Psoas muscle (tissue), 7 donors: ENCODE measurements at regions not wholly inside any gene's neighbourhood (a gene's known extent, or its start where the extent isn't known, plus 50 kb on each side); places are given as distances from the start of the nearest gene placed in this dataset.

ENCODE experiments used
- ATAC-seq, 4 donors: fragments of 200-7000 bp; cut with Tn5 transposase; one replicate each; pipeline ENCODE4 v1.9.1; 2020; ENCODE audit warnings: moderate library complexity in 3 of 4, mild to moderate bottlenecking in 2 of 4
- DNase-seq, 2 donors: peaks; one replicate each; pipeline ENCODE4 v3.0.0-alpha.2; 2020
- H3K27ac ChIP-seq: fragments of 200-600 bp; one replicate; pipeline ENCODE4 v1.8.0; 2022
- H3K27me3 ChIP-seq, 3 donors: fragments of 200-600 bp in 1 of 3; one replicate each; pipeline versions ENCODE4 v1.6.1 to v1.8.0; 2013 to 2022; ENCODE audit warnings: low read length in 2 of 3, mild to moderate bottlenecking in 2 of 3, moderate library complexity in 1 of 3; ENCODE audit not compliant: insufficient read depth in 3 of 3
- H3K36me3 ChIP-seq, 2 donors: fragments of 200-600 bp in 1 of 2; one replicate each; pipeline versions ENCODE4 v1.6.1 to v1.8.0; 2013 to 2022; ENCODE audit warnings: low read depth in 1 of 2, mild to moderate bottlenecking in 1 of 2, moderate library complexity in 1 of 2; ENCODE audit not compliant: insufficient read depth in 1 of 2
- H3K4me1 ChIP-seq: fragments of 200-600 bp; one replicate; pipeline ENCODE4 v1.8.0; 2022
- H3K4me3 ChIP-seq: fragments of 200-600 bp; one replicate; pipeline ENCODE4 v1.8.0; 2022; ENCODE audit warnings: mild to moderate bottlenecking
- H3K9me3 ChIP-seq: fragments of 200-600 bp; one replicate; pipeline ENCODE4 v1.8.0; 2022
- CTCF ChIP-seq: fragments of 200-600 bp; IDR thresholded peaks from one replicate; pipeline ENCODE4 v1.8.0; 2022; ENCODE audit warnings: antibody characterized with exemption
- WGBS, 3 donors: extraction: QIAGEN DNeasy Blood & Tissue Kit; methylation state at CpG; one replicate each; pipeline versions ENCODE4 v1.1.6 to v1.1.7; 2013; 5-methylcytosine and 5-hydroxymethylcytosine counted together
- intact Hi-C, 2 donors: fragments of 100-400 bp; cut with DNase I; formaldehyde crosslinking; loops; one replicate each; pipeline versions ENCODE4 v1.11.0 to v1.14.2; 2022
- donor health status: healthy with polysubstance abuse.
- donor health status: DM: no; HTN: no; CAD: no; lungs with moderate emphysema.
- donor health status: Bipolar disorder and iron deficiency.
- donor health status: healthy.
- donor health status: DM: yes; HTN: yes; CAD: no.
- donor health status: DM: no; HTN: no; CAD: no.
- donor health status: DM: yes; HTN: yes; CAD: no.

- no peak overlapping the region for H3K27ac ChIP-seq
- intact Hi-C loops = no loop called here
- 82 to 84% (median 84%) methylated on average over 6 of the region's 6 CpGs for WGBS, 3 donors
- H3K9me3 ChIP-seq = no peaks in the 10 kb centered on the region
- no peaks in the 10 kb centered on the region for H3K27me3 ChIP-seq
- no peak overlapping the region for H3K4me3 ChIP-seq
- ATAC-seq = no peak
- no peak for TF ChIP-seq CTCF
- DNase-seq = no peak
- no peaks in the 10 kb centered on the region for H3K36me3 ChIP-seq
- no peaks in the 10 kb centered on the region for H3K4me1 ChIP-seq
Observed at GRCh38 chr12:60176891-60177290, 581.1 kb downstream of the SLC16A7 start.

DNA sequence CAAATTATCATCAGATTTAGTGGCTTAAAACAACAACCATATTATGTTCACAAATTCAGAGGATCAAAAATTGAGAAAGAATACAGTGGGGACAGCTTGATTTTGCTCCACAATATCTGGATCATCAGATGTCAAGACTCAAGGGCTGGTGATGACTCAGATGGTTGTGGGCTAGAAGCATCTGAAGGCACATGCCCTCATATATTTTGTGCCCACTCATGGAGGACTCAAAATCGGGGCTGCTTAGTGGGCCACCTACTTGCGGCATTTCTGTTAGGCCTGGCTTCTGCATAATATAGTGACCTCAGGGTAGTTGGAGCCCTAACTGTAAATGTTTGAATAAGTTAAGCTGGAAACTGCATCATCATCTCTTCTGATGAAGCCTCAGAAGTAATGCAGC lies 584.5 kb downstream of the SLC16A7 start:
- Histone ChIP-seq H3K27me3 (no peaks in the 10 kb centered on the region), H3K4me3 (no peak overlapping the region), H3K36me3 (no peaks in the 10 kb centered on the region), H3K9me3 (no peaks in the 10 kb centered on the region), H3K27ac (no peak overlapping the region), H3K4me1 (no peaks in the 10 kb centered on the region)
- ATAC-seq = no peak
- WGBS, 3 donors = 85 to 92% (median 87%) methylated on average over 2 of the region's 2 CpGs
- TF ChIP-seq CTCF = no peak
- intact Hi-C loops = no loop called here
- no peak for DNase-seq

GRCh38 chr12:60182354-60182753 lies 586.5 kb downstream of the SLC16A7 start:
- Histone ChIP-seq H3K27me3 (no peaks in the 10 kb centered on the region), H3K9me3 (no peaks in the 10 kb centered on the region), H3K27ac (no peak overlapping the region), H3K4me3 (no peak overlapping the region), H3K4me1 (no peaks in the 10 kb centered on the region), H3K36me3 (no peaks in the 10 kb centered on the region)
- no peak for DNase-seq
- intact Hi-C loops = no loop called here
- ATAC-seq = no peak
- WGBS, 3 donors = 90 to 96% (median 93%) methylated on average over 1 of the region's 1 CpG
- TF ChIP-seq CTCF = no peak

GRCh38 chr12:60184096-60184495 lies 588.3 kb downstream of the SLC16A7 start:
- ATAC-seq (no peak), DNase-seq (no peak)
- no peaks in the 10 kb centered on the region for H3K9me3 ChIP-seq
- H3K36me3 ChIP-seq = no peaks in the 10 kb centered on the region
- H3K27ac ChIP-seq = no peak overlapping the region
- intact Hi-C loops = no loop called here
- no peaks in the 10 kb centered on the region for H3K4me1 ChIP-seq
- TF ChIP-seq CTCF = no peak
- WGBS, 3 donors = 91 to 96% (median 94%) methylated on average over 1 of the region's 1 CpG
- no peak overlapping the region for H3K4me3 ChIP-seq
- no peaks in the 10 kb centered on the region for H3K27me3 ChIP-seq

- Histone ChIP-seq H3K36me3 (no peaks in the 10 kb centered on the region), H3K27me3 (no peaks in the 10 kb centered on the region), H3K9me3 (no peaks in the 10 kb centered on the region), H3K4me1 (no peaks in the 10 kb centered on the region), H3K4me3 (no peak overlapping the region), H3K27ac (no peak overlapping the region)
- intact Hi-C loops = no loop called here
- WGBS, 3 donors = 73 to 77% (median 75%) methylated on average over 4 of the region's 4 CpGs
- TF ChIP-seq CTCF = no peak
- no peak for ATAC-seq
- no peak for DNase-seq
Observed at GRCh38 chr12:60185060-60185459, 589.2 kb downstream of the SLC16A7 start.
